ENCODE measurements at regions not wholly inside any gene's neighbourhood (a gene's known extent, or its start where the extent isn't known, plus 50 kb on each side); places are given as distances from the start of the nearest gene placed in this dataset.
A peak's percentile ranks its signal among the peaks of the same experiment; 100 is the strongest.

GRCh38 chr11:70501051-70501901 is 102.9 kb downstream of the CTTN start:
- DNase-seq (ENCODE audit: insufficient read length, low spot score, missing footprints), result peak; percentile 67
- H3K36me3 ChIP-seq (ENCODE audit: insufficient read depth, low read length), result no peaks in the 10 kb centered on the region
- no peak overlapping the region for H2AFZ ChIP-seq (ENCODE audit: low read length)
- H3K4me2 ChIP-seq (ENCODE audit: insufficient read depth, low read length), result no peak overlapping the region
- H3K9me3 ChIP-seq (ENCODE audit: low read depth, low read length), result no peaks in the 10 kb centered on the region
- no peak for TF ChIP-seq CTCF (IDR thresholded peaks at IDR 0.05; ENCODE audit: extremely low read depth, low read depth, low read length)
- H3K4me3 ChIP-seq (ENCODE audit: insufficient read depth, low read length), result no peak overlapping the region
- no peaks in the 10 kb centered on the region for H3K4me1 ChIP-seq (ENCODE audit: insufficient read depth, low read length)
- H3K27ac ChIP-seq (ENCODE audit: low read depth, low read length), result no peak overlapping the region
- H3K27me3 ChIP-seq (ENCODE audit: insufficient read depth, low read length), result peaks cover 5% of the 10 kb centered on the region
- H4K20me1 ChIP-seq (ENCODE audit: insufficient read depth, low read length), result peaks cover 5% of the 10 kb centered on the region
- H3K79me2 ChIP-seq (ENCODE audit: insufficient read depth, low read length), result no peaks in the 10 kb centered on the region

- Histone ChIP-seq H3K79me2 (ENCODE audit: insufficient read depth, low read length) (no peaks in the 10 kb centered on the region), H3K4me2 (ENCODE audit: insufficient read depth, low read length) (no peak overlapping the region), H3K4me3 (ENCODE audit: insufficient read depth, low read length) (no peak overlapping the region), H3K9me3 (ENCODE audit: low read depth, low read length) (no peaks in the 10 kb centered on the region), H3K4me1 (ENCODE audit: insufficient read depth, low read length) (no peaks in the 10 kb centered on the region), H3K27ac (ENCODE audit: low read depth, low read length) (no peak overlapping the region), H3K36me3 (ENCODE audit: insufficient read depth, low read length) (no peaks in the 10 kb centered on the region), H4K20me1 (ENCODE audit: insufficient read depth, low read length) (peaks cover 5% of the 10 kb centered on the region), H3K27me3 (ENCODE audit: insufficient read depth, low read length) (peaks cover 5% of the 10 kb centered on the region), H2AFZ (ENCODE audit: low read length) (no peak overlapping the region)
- TF ChIP-seq CTCF (IDR thresholded peaks at IDR 0.05; ENCODE audit: extremely low read depth, low read depth, low read length), result no peak
- peak; percentile 50 for DNase-seq (ENCODE audit: insufficient read length, low spot score, missing footprints)
Measured at GRCh38 chr11:70501933-70502540, 103.7 kb downstream of the CTTN start.

GRCh38 chr11:70502677-70503467 is 104.5 kb downstream of the CTTN start:
- H3K9me3 ChIP-seq (ENCODE audit: low read depth, low read length), result no peaks in the 10 kb centered on the region
- H3K4me2 ChIP-seq (ENCODE audit: insufficient read depth, low read length), result no peak overlapping the region
- H3K4me3 ChIP-seq (ENCODE audit: insufficient read depth, low read length), result no peak overlapping the region
- H2AFZ ChIP-seq (ENCODE audit: low read length), result no peak overlapping the region
- H3K36me3 ChIP-seq (ENCODE audit: insufficient read depth, low read length), result no peaks in the 10 kb centered on the region
- no peaks in the 10 kb centered on the region for H3K4me1 ChIP-seq (ENCODE audit: insufficient read depth, low read length)
- no peaks in the 10 kb centered on the region for H3K27me3 ChIP-seq (ENCODE audit: insufficient read depth, low read length)
- no peak for TF ChIP-seq CTCF (IDR thresholded peaks at IDR 0.05; ENCODE audit: extremely low read depth, low read depth, low read length)
- peaks cover 5% of the 10 kb centered on the region for H4K20me1 ChIP-seq (ENCODE audit: insufficient read depth, low read length)
- peak; percentile 39 for DNase-seq (ENCODE audit: insufficient read length, low spot score, missing footprints)
- H3K27ac ChIP-seq (ENCODE audit: low read depth, low read length), result no peak overlapping the region
- H3K79me2 ChIP-seq (ENCODE audit: insufficient read depth, low read length), result no peaks in the 10 kb centered on the region

All from osteoblast (primary cell).